ENCODE measurements at regions not wholly inside any gene's neighbourhood (a gene's known extent, or its start where the extent isn't known, plus 50 kb on each side); places are given as distances from the start of the nearest gene placed in this dataset.

- H3K27me3 Mint-ChIP-seq (ENCODE audit: insufficient read depth): no peaks in the 10 kb centered on the region
- DNase-seq: no peak
- no peak overlapping the region for H3K4me3 ChIP-seq (ENCODE audit: low read length)
- no peaks in the 10 kb centered on the region for H3K4me1 ChIP-seq (ENCODE audit: control insufficient read depth, insufficient read depth, low read length)
- no peaks in the 10 kb centered on the region for H3K27me3 ChIP-seq (ENCODE audit: control insufficient read depth, insufficient read depth, low read length, poor library complexity, severe bottlenecking)
- 57 to 100% methylated on average over 1 to 2 of the region's 3 CpGs for WGBS, 2 experiments (ENCODE audit: insufficient coverage in 1 of 2, insufficient read length in 1 of 2)
- no peak overlapping the region for H3K4me3 Mint-ChIP-seq
- H3K27ac Mint-ChIP-seq: no peak overlapping the region
- H3K9me3 Mint-ChIP-seq: peaks cover 6% of the 10 kb centered on the region
- no peaks in the 10 kb centered on the region for H3K36me3 Mint-ChIP-seq (ENCODE audit: low read depth)
- H3K4me1 Mint-ChIP-seq: peaks cover 12% of the 10 kb centered on the region
- TF ChIP-seq CTCF (conservative IDR thresholded peaks at IDR 0.05): peak; percentile 79
- no peaks in the 10 kb centered on the region for H3K9me3 ChIP-seq (ENCODE audit: control insufficient read depth, low read length)
- H3K36me3 ChIP-seq (ENCODE audit: control insufficient read depth, insufficient read depth, low read length): no peaks in the 10 kb centered on the region
- no peak overlapping the region for H3K9ac ChIP-seq (ENCODE audit: extremely low read depth, low read length, poor library complexity, severe bottlenecking)
- no peak overlapping the region for H3K27ac ChIP-seq (ENCODE audit: low read depth, low read length)
Observed at GRCh38 chr5:164475339-164475977, 970.0 kb downstream of the MAT2B start.

GRCh38 chr5:164481270-164481669 is 975.9 kb downstream of the MAT2B start:
- H3K4me3 Mint-ChIP-seq: no peak overlapping the region
- Histone ChIP-seq H3K9me3 (ENCODE audit: control insufficient read depth, low read length) (no peaks in the 10 kb centered on the region), H3K36me3 (ENCODE audit: control insufficient read depth, insufficient read depth, low read length) (no peaks in the 10 kb centered on the region), H3K9ac (ENCODE audit: extremely low read depth, low read length, poor library complexity, severe bottlenecking) (no peak overlapping the region), H3K4me1 (ENCODE audit: control insufficient read depth, insufficient read depth, low read length) (no peaks in the 10 kb centered on the region), H3K27ac (ENCODE audit: low read depth, low read length) (no peak overlapping the region), H3K4me3 (ENCODE audit: low read length) (no peak overlapping the region), H3K27me3 (ENCODE audit: control insufficient read depth, insufficient read depth, low read length, poor library complexity, severe bottlenecking) (no peaks in the 10 kb centered on the region)
- no peak overlapping the region for H3K27ac Mint-ChIP-seq
- H3K27me3 Mint-ChIP-seq (ENCODE audit: insufficient read depth): no peaks in the 10 kb centered on the region
- DNase-seq: no peak
- peaks cover 9% of the 10 kb centered on the region for H3K4me1 Mint-ChIP-seq
- no peak for TF ChIP-seq CTCF (conservative IDR thresholded peaks at IDR 0.05)
- peaks cover 2% of the 10 kb centered on the region for H3K9me3 Mint-ChIP-seq
- 100% methylated on average over 2 to 3 of the region's 3 CpGs for WGBS, 2 experiments (ENCODE audit: insufficient coverage in 1 of 2, insufficient read length in 1 of 2)
- H3K36me3 Mint-ChIP-seq (ENCODE audit: low read depth): no peaks in the 10 kb centered on the region

- Histone ChIP-seq H3K9ac (ENCODE audit: extremely low read depth, low read length, poor library complexity, severe bottlenecking) (no peak overlapping the region), H3K27me3 (ENCODE audit: control insufficient read depth, insufficient read depth, low read length, poor library complexity, severe bottlenecking) (no peaks in the 10 kb centered on the region), H3K27ac (ENCODE audit: low read depth, low read length) (no peak overlapping the region), H3K9me3 (ENCODE audit: control insufficient read depth, low read length) (no peaks in the 10 kb centered on the region), H3K36me3 (ENCODE audit: control insufficient read depth, insufficient read depth, low read length) (no peaks in the 10 kb centered on the region), H3K4me1 (ENCODE audit: control insufficient read depth, insufficient read depth, low read length) (no peaks in the 10 kb centered on the region), H3K4me3 (ENCODE audit: low read length) (no peak overlapping the region)
- no peak for TF ChIP-seq CTCF (conservative IDR thresholded peaks at IDR 0.05)
- Mint-ChIP-seq H3K9me3 (peaks cover 2% of the 10 kb centered on the region), H3K4me3 (no peak overlapping the region), H3K4me1 (no peaks in the 10 kb centered on the region), H3K27me3 (ENCODE audit: insufficient read depth) (no peaks in the 10 kb centered on the region), H3K36me3 (ENCODE audit: low read depth) (no peaks in the 10 kb centered on the region), H3K27ac (no peak overlapping the region)
- 80 to 86% methylated on average over 2 of the region's 2 CpGs for WGBS, 2 experiments (ENCODE audit: insufficient coverage in 1 of 2, insufficient read length in 1 of 2)
- no peak for DNase-seq
Observed at GRCh38 chr5:164482351-164482750, 976.9 kb downstream of the MAT2B start.

All from endodermal cell (in vitro differentiated cells).